Panc1 (cell line): ENCODE measurements at regions not wholly inside any gene's neighbourhood (a gene's known extent, or its start where the extent isn't known, plus 50 kb on each side); places are given as distances from the start of the nearest gene placed in this dataset.

ENCODE experiments used
- ATAC-seq: fragments of 200-7000 bp; cut with Tn5 transposase; 2 replicates; pipeline ENCODE4 v1.9.1; 2020; ENCODE audit warnings: mild to moderate bottlenecking, moderate library complexity
- BruUV-seq: library from RNA; stranded (reverse); fragments of 400-500 nt; replicated peaks from 2 replicates; lab custom pipeline; 2021; lab: Mats Ljungman, UMichigan
- CTCF ChIA-PET: fragments of 300-600 bp; sonication (Branson Sonifier 250); formaldehyde crosslinking; loops from one replicate; lab custom pipeline; 2022; ENCODE audit warnings: antibody characterized with exemption; lab: Charles Lee
- POLR2A ChIA-PET: fragments of 300-600 bp; sonication (Branson Sonifier 250); formaldehyde crosslinking; loops from one replicate; lab custom pipeline; 2022; ENCODE audit warnings: antibody characterized with exemption; lab: Charles Lee
- DNase-seq: peaks from one replicate; pipeline ENCODE4 v3.0.0-alpha.2; 2010; ENCODE audit warnings: low read depth, low spot score
- H3K27ac ChIP-seq: 2 replicates; pipeline ENCODE4 v1.5.1; 2011; ENCODE audit warnings: mild to moderate bottlenecking, low read length, inconsistent platforms
- H3K27me3 ChIP-seq: fragments of 200-500 bp; sonication (Bioruptor generic); 2 replicates; pipeline ENCODE4 v1.6.0; 2014; ENCODE audit warnings: low read length, inconsistent platforms; ENCODE audit not compliant: control insufficient read depth, insufficient read depth
- H3K36me3 ChIP-seq: fragments of 200-500 bp; sonication (Bioruptor generic); 2 replicates; pipeline ENCODE4 v1.5.1; 2014; ENCODE audit warnings: inconsistent platforms, mild to moderate bottlenecking, low read length, moderate library complexity; ENCODE audit not compliant: control insufficient read depth, insufficient read depth
- H3K4me1 ChIP-seq: 2 replicates; pipeline ENCODE4 v1.5.1; 2011; ENCODE audit warnings: inconsistent platforms, mild to moderate bottlenecking, low read length, moderate library complexity; ENCODE audit not compliant: control insufficient read depth, insufficient read depth
- H3K4me3 ChIP-seq, 2 experiments: 2 replicates each; pipeline ENCODE4 v1.5.1; 2011 to 2012; ENCODE audit warnings: low read depth in 2 of 2, low read length in 2 of 2, mild to moderate bottlenecking in 2 of 2, inconsistent platforms in 1 of 2, moderate library complexity in 1 of 2
- H3K9me3 ChIP-seq: fragments of 200-500 bp; sonication (Bioruptor generic); 2 replicates; pipeline ENCODE4 v1.5.1; 2014; ENCODE audit warnings: low read depth, mild to moderate bottlenecking, inconsistent platforms, low read length, moderate library complexity; ENCODE audit not compliant: control insufficient read depth, insufficient read depth
- CTCF ChIP-seq: fragments of 450-650 bp; IDR thresholded peaks from 2 replicates; pipeline ENCODE4 v1.5.1; 2017; ENCODE audit warnings: mild to moderate bottlenecking
- POLR2AphosphoS5 ChIP-seq: IDR thresholded peaks from 2 replicates; pipeline ENCODE4 v1.6.1; 2012; ENCODE audit warnings: mild to moderate bottlenecking, low read depth, low read length, moderate library complexity
- REST ChIP-seq, 2 experiments: IDR thresholded peaks; 2 replicates each; pipeline ENCODE4 v1.6.1; 2011 to 2012; ENCODE audit warnings: low read depth in 2 of 2, control low read depth in 1 of 2, low read length in 1 of 2, mild to moderate bottlenecking in 1 of 2, moderate library complexity in 1 of 2; ENCODE audit not compliant: insufficient read depth in 1 of 2
- SIN3A ChIP-seq: IDR thresholded peaks from 2 replicates; pipeline ENCODE4 v1.6.1; 2012; ENCODE audit warnings: low read depth, mild to moderate bottlenecking, low read length, moderate library complexity, borderline replicate concordance; ENCODE audit not compliant: insufficient read depth
- TCF7L2 ChIP-seq: IDR thresholded peaks from 2 replicates; pipeline ENCODE4 v1.6.1; 2011; ENCODE audit warnings: mild to moderate bottlenecking, low read depth, low read length, inconsistent platforms
- in situ Hi-C: cut with HindIII; loops from 2 replicates; pipeline ENCODE4 v1.10.0; 2016; ENCODE audit warnings: low sequenced_read_pairs, low pct_unique_long_range_greater_than_20kb
- intact Hi-C: fragments of 100-400 bp; cut with micrococcal nuclease; formaldehyde crosslinking; loops from one replicate; pipeline ENCODE4 v1.10.0; 2022; ENCODE audit not compliant: unreplicated experiment

GRCh38 chr9:1521547-1521946 is 471.4 kb downstream of the DMRT2 start:
- Histone ChIP-seq H3K4me1 (no peaks in the 10 kb centered on the region), H3K9me3 (no peaks in the 10 kb centered on the region), H3K27me3 (no peaks in the 10 kb centered on the region), H3K36me3 (no peaks in the 10 kb centered on the region), H3K4me3 (no peak overlapping the region), H3K27ac (no peak overlapping the region)
- ChIA-PET POLR2A (no interaction called here), CTCF (no interaction called here)
- intact Hi-C loops = no loop called here
- ATAC-seq = no peak
- TF ChIP-seq TCF7L2 = no peak
- no peak for TF ChIP-seq SIN3A
- TF ChIP-seq REST (IDR thresholded peaks at IDR 0.05; ENCODE audit: insufficient read depth in 1 of 2, low read depth in 2 of 2, low read length in 1 of 2) = no peak
- no peak for TF ChIP-seq POLR2AphosphoS5
- no peak for TF ChIP-seq CTCF
- BruUV-seq = no TSS peak
- DNase-seq = no peak
- in situ Hi-C loops = no loop called here

GRCh38 chr9:1522219-1522767 is 472.1 kb downstream of the DMRT2 start:
- ATAC-seq = no peak
- Histone ChIP-seq H3K36me3 (no peaks in the 10 kb centered on the region), H3K4me1 (no peaks in the 10 kb centered on the region), H3K9me3 (no peaks in the 10 kb centered on the region), H3K27ac (no peak overlapping the region), H3K27me3 (no peaks in the 10 kb centered on the region), H3K4me3 (no peak overlapping the region)
- ChIA-PET POLR2A (no interaction called here), CTCF (no interaction called here)
- no TSS peak for BruUV-seq
- in situ Hi-C loops (no loop called here), intact Hi-C loops (no loop called here)
- DNase-seq = no peak
- TF ChIP-seq CTCF (no peak), TCF7L2 (no peak), REST (IDR thresholded peaks at IDR 0.05; ENCODE audit: insufficient read depth in 1 of 2, low read depth in 2 of 2, low read length in 1 of 2) (no peak), POLR2AphosphoS5 (no peak), SIN3A (no peak)
